T-cell (primary cell): ENCODE measurements at regions not wholly inside any gene's neighbourhood (a gene's known extent, or its start where the extent isn't known, plus 50 kb on each side); places are given as distances from the start of the nearest gene placed in this dataset.

Source experiments
- ATAC-seq, 4 experiments: fragments of 200-7000 bp in 3 of 4; fragments of 150-1000 bp in 1 of 4; cut with Tn5 transposase; replicated peaks in 1 of 4; 1 replicate in 3 of 4; 2 replicates in 1 of 4; pipeline ENCODE4 v1.10.0; 2021; ENCODE audit warnings: moderate library complexity in 3 of 4, mild to moderate bottlenecking in 2 of 4, moderate number of reproducible peaks in 1 of 4
- CTCF ChIA-PET, 2 donors: fragments of 300-600 bp; sonication (Branson Sonifier 250); formaldehyde crosslinking; loops; one replicate each; lab custom pipeline; 2022; ENCODE audit warnings: antibody characterized with exemption in 2 of 2; lab: Charles Lee
- POLR2A ChIA-PET, 2 donors: fragments of 300-600 bp; sonication (Branson Sonifier 250); formaldehyde crosslinking; loops; one replicate each; lab custom pipeline; 2022; ENCODE audit warnings: antibody characterized with exemption in 2 of 2; lab: Charles Lee
- DNase-seq, 35 experiments: peaks; one replicate each; pipeline versions ENCODE4 v3.0.0 to v3.0.0-alpha.2; 2013 to 2023
- H3K27ac ChIP-seq: one replicate; pipeline ENCODE4 v1.5.1; 2013; ENCODE audit warnings: low read length
- H3K27me3 ChIP-seq, 2 experiments: replicated peaks in 1 of 2; 1 replicate in 1 of 2; 2 replicates in 1 of 2; pipeline versions ENCODE4 v1.6.1 to v1.7.0; 2013; ENCODE audit warnings: low read length in 1 of 2, mixed read lengths in 1 of 2; ENCODE audit not compliant: control insufficient read depth in 2 of 2, insufficient read depth in 2 of 2; ENCODE audit errors: extremely low read depth in 1 of 2
- H3K36me3 ChIP-seq, 2 donors: 1 replicate in 1 of 2; 2 replicates in 1 of 2; pipeline versions ENCODE4 v1.6.1 to v1.7.0; 2013; ENCODE audit warnings: low read length in 1 of 2; ENCODE audit not compliant: control insufficient read depth in 2 of 2, insufficient read depth in 1 of 2; ENCODE audit errors: extremely low read depth in 1 of 2
- H3K4me1 ChIP-seq, 2 experiments: 1 replicate in 1 of 2; 2 replicates in 1 of 2; pipeline versions ENCODE4 v1.6.1 to v1.7.0; 2013; ENCODE audit warnings: low read length in 2 of 2, mixed read lengths in 1 of 2; ENCODE audit not compliant: insufficient read depth in 2 of 2, control insufficient read depth in 1 of 2; ENCODE audit errors: extremely low read depth in 1 of 2
- H3K4me3 ChIP-seq, 2 donors: 1 replicate in 1 of 2; 2 replicates in 1 of 2; pipeline versions ENCODE4 v1.5.1 to v1.7.0; 2013; ENCODE audit warnings: mild to moderate bottlenecking in 2 of 2, low read length in 1 of 2, moderate library complexity in 1 of 2; ENCODE audit not compliant: control insufficient read depth in 1 of 2; ENCODE audit errors: extremely low read depth in 1 of 2
- H3K9me3 ChIP-seq: 2 replicates; pipeline ENCODE4 v1.7.0; 2013
- H3K27ac Mint-ChIP-seq, 2 donors: one replicate each; pipeline ENCODE4 v1.8.0; 2020 to 2021; ENCODE audit warnings: mild to moderate bottlenecking in 2 of 2, mixed read lengths in 2 of 2
- H3K27me3 Mint-ChIP-seq, 2 donors: one replicate each; pipeline ENCODE4 v1.8.0; 2021 to 2022; ENCODE audit warnings: mixed read lengths in 2 of 2
- H3K36me3 Mint-ChIP-seq: one replicate; pipeline ENCODE4 v1.8.0; 2021; ENCODE audit warnings: mixed read lengths
- H3K4me1 Mint-ChIP-seq, 3 donors: one replicate each; pipeline ENCODE4 v1.8.0; 2020 to 2022; ENCODE audit warnings: mixed read lengths in 3 of 3, mild to moderate bottlenecking in 1 of 3
- H3K4me3 Mint-ChIP-seq, 3 donors: one replicate each; pipeline ENCODE4 v1.8.0; 2020 to 2022; ENCODE audit warnings: mild to moderate bottlenecking in 3 of 3, mixed read lengths in 3 of 3, moderate library complexity in 3 of 3
- H3K9me3 Mint-ChIP-seq, 3 donors: one replicate each; pipeline ENCODE4 v1.8.0; 2020 to 2022; ENCODE audit warnings: mixed read lengths in 3 of 3
- WGBS: methylation state at CpG from one replicate; pipeline ENCODE4 v1.1.5; 2013; ENCODE audit warnings: missing lambda C conversion rate; ENCODE audit not compliant: insufficient coverage; 5-methylcytosine and 5-hydroxymethylcytosine counted together

DNA sequence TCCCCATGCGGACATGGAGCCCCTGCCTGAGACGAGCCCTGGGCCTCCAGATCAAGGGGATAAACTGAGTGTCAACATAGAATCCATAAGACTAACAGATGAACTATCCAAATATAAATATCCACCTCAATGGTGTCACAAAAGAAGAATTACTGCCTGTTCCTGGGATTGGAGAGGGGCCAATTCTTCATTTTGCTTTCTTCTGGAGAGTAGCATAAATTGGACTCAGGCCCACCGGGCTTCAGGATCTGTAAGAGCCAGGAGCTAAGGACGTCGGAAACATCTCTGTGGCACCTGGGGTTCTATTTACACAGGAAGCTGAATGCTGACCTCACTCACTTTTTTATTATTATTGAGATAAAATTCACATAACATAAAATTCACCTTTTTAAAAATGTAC, 408.2 kb upstream of the CCDC196 start:
- POLR2A ChIA-PET, result no interaction called here

DNA sequence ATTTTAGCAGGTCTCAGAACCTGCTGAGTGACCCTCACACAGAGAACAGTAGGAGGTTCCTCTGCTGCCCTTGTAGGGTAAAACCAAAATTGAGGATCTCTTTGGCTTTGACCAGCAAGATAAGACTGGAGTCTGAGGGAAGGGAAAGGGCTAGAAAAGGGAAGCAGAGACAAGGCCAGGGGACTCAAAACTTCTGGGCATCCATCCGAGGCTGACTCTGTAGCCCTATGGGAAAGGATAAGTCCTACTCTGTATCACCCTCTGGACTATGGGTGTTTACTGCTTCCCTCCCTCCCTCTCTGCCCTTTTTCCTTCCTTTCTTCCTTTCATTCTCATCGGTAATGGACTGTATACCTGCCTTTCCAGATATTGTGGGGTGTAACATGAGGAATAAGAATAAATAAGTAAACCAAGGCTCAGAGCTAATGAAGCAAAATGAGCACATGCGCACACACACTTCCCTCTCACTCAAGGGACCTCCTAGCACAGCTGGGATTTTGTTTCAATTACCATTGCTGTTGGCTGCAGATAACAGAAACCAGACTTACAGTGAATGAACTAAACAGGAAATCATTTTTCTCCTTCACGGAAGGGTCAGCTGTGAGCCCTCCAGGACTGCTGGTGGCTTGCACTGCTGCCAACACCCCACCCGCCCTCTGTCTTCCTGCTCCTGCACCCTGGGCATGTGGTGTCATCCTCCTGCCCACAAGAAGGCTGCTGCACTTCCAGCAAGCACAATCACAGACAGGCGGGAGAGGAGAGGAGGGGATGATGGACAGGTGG, 404.4 kb upstream of the CCDC196 start:
- ATAC-seq (no peak), DNase-seq (no peak)
- Mint-ChIP-seq H3K27ac (no peak overlapping the region), H3K4me3 (no peak overlapping the region), H3K27me3 (peaks cover 10 to 18% of the 10 kb centered on the region in 2 donors), H3K9me3 (no peaks in the 10 kb centered on the region), H3K36me3 (no peaks in the 10 kb centered on the region), H3K4me1 (no peaks in the 10 kb centered on the region)
- Histone ChIP-seq H3K27me3 (peaks cover 0 to 3% of the 10 kb centered on the region in 2 experiments), H3K27ac (no peak overlapping the region), H3K36me3 (no peaks in the 10 kb centered on the region), H3K9me3 (no peaks in the 10 kb centered on the region), H3K4me3 (no peak overlapping the region), H3K4me1 (no peaks in the 10 kb centered on the region)
- POLR2A ChIA-PET, result interaction anchor here in 1 of 2 donors (0.6 kb wide), 1 partner anchor 164 kb away, joined by 5 read pairs; no protein-coding TSS in a partner anchor
- no CpG with 5 or more reads among the region's 6 CpGs for WGBS
- CTCF ChIA-PET, result no interaction called here

More for the DNA sequence above, 408.2 kb upstream of the CCDC196 start:
- H3K36me3 ChIP-seq, result no peaks in the 10 kb centered on the region
- H3K4me3 Mint-ChIP-seq, result no peak overlapping the region
- H3K36me3 Mint-ChIP-seq, result no peaks in the 10 kb centered on the region
- no peak overlapping the region for H3K27ac Mint-ChIP-seq
- H3K4me1 ChIP-seq, result no peaks in the 10 kb centered on the region
- H3K27me3 Mint-ChIP-seq, result peaks cover 9 to 11% of the 10 kb centered on the region in 2 donors
- H3K9me3 ChIP-seq, result no peaks in the 10 kb centered on the region
- CTCF ChIA-PET, result no interaction called here
- no peaks in the 10 kb centered on the region for H3K9me3 Mint-ChIP-seq
- no peak for DNase-seq
- no peak overlapping the region for H3K27ac ChIP-seq
- no peak for ATAC-seq
- WGBS, result no CpG with 5 or more reads among the region's 5 CpGs
- H3K4me1 Mint-ChIP-seq, result no peaks in the 10 kb centered on the region
- peaks cover 0 to 3% of the 10 kb centered on the region in 2 experiments for H3K27me3 ChIP-seq
- no peak overlapping the region for H3K4me3 ChIP-seq

GRCh38 chr14:66085224-66085623, 400.9 kb upstream of the CCDC196 start:
- no peaks in the 10 kb centered on the region for H3K4me1 Mint-ChIP-seq
- POLR2A ChIA-PET, result no interaction called here
- WGBS, result no CpG with 5 or more reads among the region's 4 CpGs

DNA sequence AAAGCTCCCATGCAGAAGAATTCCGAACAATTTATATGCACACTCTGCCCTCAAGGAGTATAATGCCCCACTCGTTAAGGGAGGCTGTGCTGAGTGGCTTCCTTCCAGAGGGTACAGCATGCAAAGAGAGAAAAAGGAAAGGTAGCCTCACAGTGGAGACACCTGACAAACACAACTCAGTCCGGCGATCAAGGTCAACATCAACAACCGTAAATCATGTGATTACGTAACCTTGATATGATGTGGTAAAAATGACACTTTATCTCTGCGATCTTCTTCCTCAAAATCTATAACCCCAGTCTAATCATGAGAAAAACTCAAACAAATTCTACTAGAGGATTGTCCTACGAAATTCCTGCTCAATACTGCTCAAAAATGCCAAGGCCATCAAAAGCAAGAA, 400.5 kb upstream of the CCDC196 start:
- no peak for ATAC-seq
- no peaks in the 10 kb centered on the region for H3K9me3 ChIP-seq
- H3K27me3 Mint-ChIP-seq, result peaks cover 4 to 15% of the 10 kb centered on the region in 2 donors
- H3K27ac ChIP-seq, result no peak overlapping the region
- no peak overlapping the region for H3K4me3 ChIP-seq
- H3K36me3 Mint-ChIP-seq, result no peaks in the 10 kb centered on the region
- no peak for DNase-seq
- WGBS, result 83% methylated on average over 1 of the region's 8 CpGs
- POLR2A ChIA-PET, result no interaction called here
- no peak overlapping the region for H3K27ac Mint-ChIP-seq
- H3K27me3 ChIP-seq, result peaks cover 0 to 3% of the 10 kb centered on the region in 2 experiments
- CTCF ChIA-PET, result no interaction called here
- no peak overlapping the region for H3K4me3 Mint-ChIP-seq
- no peaks in the 10 kb centered on the region for H3K4me1 Mint-ChIP-seq
- H3K36me3 ChIP-seq, result no peaks in the 10 kb centered on the region
- H3K4me1 ChIP-seq, result no peaks in the 10 kb centered on the region
- no peaks in the 10 kb centered on the region for H3K9me3 Mint-ChIP-seq

More at GRCh38 chr14:66085224-66085623, 400.9 kb upstream of the CCDC196 start:
- ATAC-seq, result no peak
- no peak overlapping the region for H3K4me3 ChIP-seq
- no peak overlapping the region for H3K4me3 Mint-ChIP-seq
- no peaks in the 10 kb centered on the region for H3K4me1 ChIP-seq
- no peaks in the 10 kb centered on the region for H3K36me3 ChIP-seq
- H3K27me3 Mint-ChIP-seq, result peaks cover 4 to 18% of the 10 kb centered on the region in 2 donors
- DNase-seq, result no peak
- peaks cover 0 to 3% of the 10 kb centered on the region in 2 experiments for H3K27me3 ChIP-seq
- no peaks in the 10 kb centered on the region for H3K36me3 Mint-ChIP-seq
- H3K9me3 ChIP-seq, result no peaks in the 10 kb centered on the region
- CTCF ChIA-PET, result no interaction called here
- no peak overlapping the region for H3K27ac ChIP-seq
- H3K27ac Mint-ChIP-seq, result no peak overlapping the region
- no peaks in the 10 kb centered on the region for H3K9me3 Mint-ChIP-seq

GRCh38 chr14:66087231-66087630, 398.9 kb upstream of the CCDC196 start:
- Histone ChIP-seq H3K36me3 (no peaks in the 10 kb centered on the region), H3K27ac (no peak overlapping the region), H3K4me3 (no peak overlapping the region), H3K9me3 (no peaks in the 10 kb centered on the region), H3K4me1 (no peaks in the 10 kb centered on the region), H3K27me3 (no peaks in the 10 kb centered on the region)
- Mint-ChIP-seq H3K36me3 (no peaks in the 10 kb centered on the region), H3K9me3 (no peaks in the 10 kb centered on the region), H3K27me3 (peaks cover 4 to 12% of the 10 kb centered on the region in 2 donors), H3K27ac (no peak overlapping the region), H3K4me3 (no peak overlapping the region), H3K4me1 (no peaks in the 10 kb centered on the region)
- POLR2A ChIA-PET, result no interaction called here
- no peak for DNase-seq
- WGBS, result no CpG with 5 or more reads among the region's 4 CpGs
- CTCF ChIA-PET, result interaction anchor here (0.5 to 0.6 kb wide), 2 partner anchors 534 to 949 kb away, joined by 3 read pairs; no protein-coding TSS in a partner anchor
- no peak for ATAC-seq

- Mint-ChIP-seq H3K27ac (no peak overlapping the region), H3K27me3 (peaks cover 5 to 8% of the 10 kb centered on the region in 2 donors), H3K4me1 (no peaks in the 10 kb centered on the region), H3K9me3 (no peaks in the 10 kb centered on the region), H3K36me3 (no peaks in the 10 kb centered on the region), H3K4me3 (no peak overlapping the region)
- no peaks in the 10 kb centered on the region for H3K4me1 ChIP-seq
- POLR2A ChIA-PET, result interaction anchor here in 1 of 2 donors (0.7 kb wide), 1 partner anchor 1068 kb away, joined by 3 read pairs; no protein-coding TSS in a partner anchor
- no peaks in the 10 kb centered on the region for H3K36me3 ChIP-seq
- WGBS, result no CpG with 5 or more reads among the region's 3 CpGs
- H3K9me3 ChIP-seq, result no peaks in the 10 kb centered on the region
- H3K4me3 ChIP-seq, result no peak overlapping the region
- ATAC-seq (no peak), DNase-seq (no peak)
- H3K27me3 ChIP-seq, result peaks cover 0 to 6% of the 10 kb centered on the region in 2 experiments
- CTCF ChIA-PET, result no interaction called here
- H3K27ac ChIP-seq, result no peak overlapping the region
Measured at GRCh38 chr14:66088656-66089055, 397.5 kb upstream of the CCDC196 start.
